CD14-positive monocyte (primary cell): ENCODE measurements at regions not wholly inside any gene's neighbourhood (a gene's known extent, or its start where the extent isn't known, plus 50 kb on each side); places are given as distances from the start of the nearest gene placed in this dataset.

Experiments used
- DNase-seq, 3 donors: peaks; one replicate each; pipeline ENCODE4 v3.0.0-alpha.2; 2011 to 2022
- H2AFZ ChIP-seq: 2 replicates; pipeline ENCODE4 v1.6.0; 2012; ENCODE audit warnings: mild to moderate bottlenecking, low read depth, low read length, inconsistent platforms; ENCODE audit not compliant: insufficient read depth, poor library complexity, severe bottlenecking
- H3K27ac ChIP-seq, 2 donors: 1 replicate in 1 of 2; 2 replicates in 1 of 2; pipeline ENCODE4 v1.5.1; 2012 to 2013; ENCODE audit warnings: low read length in 2 of 2, control low read depth in 1 of 2, inconsistent platforms in 1 of 2, low read depth in 1 of 2, mild to moderate bottlenecking in 1 of 2
- H3K27me3 ChIP-seq, 2 donors: one replicate each; pipeline versions ENCODE4 v1.6.0 to v1.6.1; 2011 to 2013; ENCODE audit warnings: low read length in 2 of 2; ENCODE audit not compliant: control insufficient read depth in 2 of 2, insufficient read depth in 2 of 2
- H3K36me3 ChIP-seq, 2 donors: replicated peaks in 1 of 2; 1 replicate in 1 of 2; 2 replicates in 1 of 2; pipeline versions ENCODE4 v1.5.1 to v1.6.1; 2012 to 2013; ENCODE audit warnings: low read length in 2 of 2, control low read depth in 1 of 2, inconsistent platforms in 1 of 2, mild to moderate bottlenecking in 1 of 2; ENCODE audit not compliant: insufficient read depth in 2 of 2, control insufficient read depth in 1 of 2
- H3K4me1 ChIP-seq, 2 donors: 1 replicate in 1 of 2; 2 replicates in 1 of 2; pipeline versions ENCODE4 v1.5.1 to v1.6.1; 2012 to 2013; ENCODE audit warnings: low read length in 2 of 2, control low read depth in 1 of 2, inconsistent platforms in 1 of 2, mild to moderate bottlenecking in 1 of 2, moderate library complexity in 1 of 2; ENCODE audit not compliant: insufficient read depth in 2 of 2, control insufficient read depth in 1 of 2
- H3K4me2 ChIP-seq: replicated peaks from 2 replicates; pipeline ENCODE3; 2012; ENCODE audit warnings: low read length, moderate library complexity, mild to moderate bottlenecking; ENCODE audit not compliant: poor library complexity, severe bottlenecking; ENCODE audit errors: extremely low read depth
- H3K4me3 ChIP-seq, 3 experiments: fragments of 200-600 bp in 1 of 3; sonication (generic) in 1 of 3; replicated peaks in 1 of 3; 1 replicate in 2 of 3; 2 replicates in 1 of 3; pipeline ENCODE4 v1.5.1; 2011 to 2013; ENCODE audit warnings: low read length in 3 of 3, mild to moderate bottlenecking in 3 of 3, control low read depth in 2 of 3, low read depth in 2 of 3, inconsistent platforms in 1 of 3, moderate library complexity in 1 of 3
- H3K79me2 ChIP-seq: 2 replicates; pipeline ENCODE4 v1.6.0; 2012; ENCODE audit warnings: mild to moderate bottlenecking, control low read depth, inconsistent platforms, low read length, moderate library complexity; ENCODE audit not compliant: insufficient read depth
- H3K9ac ChIP-seq: 2 replicates; pipeline ENCODE4 v1.6.0; 2017; ENCODE audit warnings: low read length, mild to moderate bottlenecking; ENCODE audit not compliant: insufficient read depth, poor library complexity, severe bottlenecking
- H3K9me3 ChIP-seq, 2 donors: replicated peaks in 1 of 2; 1 replicate in 1 of 2; 2 replicates in 1 of 2; pipeline versions ENCODE4 v1.5.1 to v1.6.1; 2012 to 2013; ENCODE audit warnings: low read length in 2 of 2, control low read depth in 1 of 2; ENCODE audit not compliant: control insufficient read depth in 1 of 2, insufficient read depth in 1 of 2
- H4K20me1 ChIP-seq: 2 replicates; pipeline ENCODE4 v1.6.0; 2012; ENCODE audit warnings: mild to moderate bottlenecking, low read length, control low read depth, moderate library complexity; ENCODE audit not compliant: insufficient read depth
- H3K27ac Mint-ChIP-seq, 7 donors: one replicate each; pipeline ENCODE4 v1.8.0; 2020; ENCODE audit warnings: mild to moderate bottlenecking in 7 of 7, mixed read lengths in 7 of 7, moderate library complexity in 6 of 7, inconsistent platforms in 2 of 7
- H3K27me3 Mint-ChIP-seq, 3 donors: one replicate each; pipeline ENCODE4 v1.8.0; 2021 to 2022; ENCODE audit warnings: low read depth in 3 of 3, mild to moderate bottlenecking in 3 of 3, mixed read lengths in 3 of 3, moderate library complexity in 3 of 3, inconsistent platforms in 1 of 3
- H3K36me3 Mint-ChIP-seq, 2 donors: one replicate each; pipeline ENCODE4 v1.8.0; 2020; ENCODE audit warnings: mixed read lengths in 2 of 2, inconsistent platforms in 1 of 2, mild to moderate bottlenecking in 1 of 2
- H3K4me1 Mint-ChIP-seq: one replicate; pipeline ENCODE4 v1.8.0; 2020; ENCODE audit warnings: mild to moderate bottlenecking, mixed read lengths
- H3K4me3 Mint-ChIP-seq, 2 donors: one replicate each; pipeline ENCODE4 v1.8.0; 2020; ENCODE audit warnings: mild to moderate bottlenecking in 2 of 2, mixed read lengths in 2 of 2, moderate library complexity in 1 of 2
- H3K9me3 Mint-ChIP-seq, 7 donors: one replicate each; pipeline ENCODE4 v1.8.0; 2020 to 2022; ENCODE audit warnings: mixed read lengths in 7 of 7, mild to moderate bottlenecking in 6 of 7, moderate library complexity in 6 of 7, inconsistent platforms in 2 of 7
- WGBS: methylation state at CpG from one replicate; pipeline ENCODE4 v1.1.5; 2013; ENCODE audit warnings: missing lambda C conversion rate; ENCODE audit not compliant: insufficient coverage; 5-methylcytosine and 5-hydroxymethylcytosine counted together
- intact Hi-C, 2 donors: fragments of 100-400 bp; cut with micrococcal nuclease; formaldehyde crosslinking; loops; one replicate each; pipeline versions ENCODE4 v1.15.0 to v1.15.1; 2023
- TF ChIP-seq, protein P1 (sequence below): fragments of 200-600 bp; IDR thresholded peaks from one replicate; pipeline ENCODE4 v1.8.0; 2022; ENCODE audit warnings: antibody characterized with exemption, mild to moderate bottlenecking

- no peak overlapping the region for H3K4me3 ChIP-seq
- Mint-ChIP-seq H3K36me3 (no peaks in the 10 kb centered on the region), H3K27ac (no peak overlapping the region), H3K9me3 (peaks cover 0 to 6% (median 0%) of the 10 kb centered on the region in 7 donors), H3K4me1 (no peaks in the 10 kb centered on the region), H3K4me3 (no peak overlapping the region), H3K27me3 (peaks cover 0 to 2% (median 0%) of the 10 kb centered on the region in 3 donors)
- H3K36me3 ChIP-seq, result no peaks in the 10 kb centered on the region
- no peak overlapping the region for H3K9ac ChIP-seq
- H3K27ac ChIP-seq, result no peak overlapping the region
- H3K4me1 ChIP-seq, result no peaks in the 10 kb centered on the region
- H2AFZ ChIP-seq, result no peak overlapping the region
- DNase-seq, result no peak
- no CpG with 5 or more reads among the region's 3 CpGs for WGBS
- no peaks in the 10 kb centered on the region for H3K9me3 ChIP-seq
- TF ChIP-seq, protein P1, sequence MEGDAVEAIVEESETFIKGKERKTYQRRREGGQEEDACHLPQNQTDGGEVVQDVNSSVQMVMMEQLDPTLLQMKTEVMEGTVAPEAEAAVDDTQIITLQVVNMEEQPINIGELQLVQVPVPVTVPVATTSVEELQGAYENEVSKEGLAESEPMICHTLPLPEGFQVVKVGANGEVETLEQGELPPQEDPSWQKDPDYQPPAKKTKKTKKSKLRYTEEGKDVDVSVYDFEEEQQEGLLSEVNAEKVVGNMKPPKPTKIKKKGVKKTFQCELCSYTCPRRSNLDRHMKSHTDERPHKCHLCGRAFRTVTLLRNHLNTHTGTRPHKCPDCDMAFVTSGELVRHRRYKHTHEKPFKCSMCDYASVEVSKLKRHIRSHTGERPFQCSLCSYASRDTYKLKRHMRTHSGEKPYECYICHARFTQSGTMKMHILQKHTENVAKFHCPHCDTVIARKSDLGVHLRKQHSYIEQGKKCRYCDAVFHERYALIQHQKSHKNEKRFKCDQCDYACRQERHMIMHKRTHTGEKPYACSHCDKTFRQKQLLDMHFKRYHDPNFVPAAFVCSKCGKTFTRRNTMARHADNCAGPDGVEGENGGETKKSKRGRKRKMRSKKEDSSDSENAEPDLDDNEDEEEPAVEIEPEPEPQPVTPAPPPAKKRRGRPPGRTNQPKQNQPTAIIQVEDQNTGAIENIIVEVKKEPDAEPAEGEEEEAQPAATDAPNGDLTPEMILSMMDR, result no peak
- no peaks in the 10 kb centered on the region for H4K20me1 ChIP-seq
- H3K79me2 ChIP-seq, result no peaks in the 10 kb centered on the region
- no peak overlapping the region for H3K4me2 ChIP-seq
- intact Hi-C loops, result no loop called here
- H3K27me3 ChIP-seq, result no peaks in the 10 kb centered on the region
Measured at GRCh38 chr5:17367256-17367840, 130.7 kb upstream of the TAF11L2 start.

DNA sequence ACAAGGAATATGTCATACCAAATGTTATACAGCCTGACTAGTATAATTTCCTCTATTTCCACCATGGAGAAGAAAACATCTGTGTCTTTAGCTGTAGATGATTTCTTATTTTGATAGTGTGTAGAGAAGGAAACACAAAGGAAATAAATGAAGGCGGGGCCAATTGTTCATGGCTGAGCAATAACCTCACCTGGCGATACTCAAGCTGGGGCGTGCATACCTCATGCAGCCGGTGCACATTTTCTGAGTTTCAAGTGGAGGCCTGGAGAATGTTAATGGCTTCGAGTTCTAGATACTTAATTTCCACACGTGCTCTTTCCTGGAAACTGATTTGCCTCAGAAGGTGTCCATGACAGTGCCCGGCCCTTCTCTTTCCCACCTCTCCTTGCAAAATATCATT is 127.4 kb upstream of the TAF11L2 start:
- no peak overlapping the region for H3K4me3 Mint-ChIP-seq
- 92% methylated on average over 2 of the region's 7 CpGs for WGBS
- Histone ChIP-seq H3K27ac (no peak overlapping the region), H2AFZ (peak overlapping the region; percentile 1), H3K4me1 (peaks cover 8 to 10% of the 10 kb centered on the region in 2 donors), H3K36me3 (no peaks in the 10 kb centered on the region), H3K9ac (no peak overlapping the region), H4K20me1 (no peaks in the 10 kb centered on the region), H3K27me3 (no peaks in the 10 kb centered on the region), H3K4me3 (no peak overlapping the region), H3K4me2 (no peak overlapping the region), H3K9me3 (no peaks in the 10 kb centered on the region), H3K79me2 (no peaks in the 10 kb centered on the region)
- no peak overlapping the region for H3K27ac Mint-ChIP-seq
- intact Hi-C loops, result no loop called here
- DNase-seq, result no peak
- H3K4me1 Mint-ChIP-seq, result peaks cover 13% of the 10 kb centered on the region
- TF ChIP-seq, protein P1, result no peak
- H3K9me3 Mint-ChIP-seq, result peaks cover 0 to 6% (median 1%) of the 10 kb centered on the region in 7 donors
- peaks cover 0 to 2% (median 0%) of the 10 kb centered on the region in 3 donors for H3K27me3 Mint-ChIP-seq
- H3K36me3 Mint-ChIP-seq, result no peaks in the 10 kb centered on the region
